GM19467 (cell line): ENCODE measurements at regions not wholly inside any gene's neighbourhood (a gene's known extent, or its start where the extent isn't known, plus 50 kb on each side); places are given as distances from the start of the nearest gene placed in this dataset.
"Not testable (repeated sequence)": the region's sequence is repeated elsewhere in the genome, so short reads cannot be mapped to it uniquely, and the experiment has no call there.

ENCODE experiments used
- ATAC-seq: cut with Tn5 transposase; IDR thresholded peaks from one replicate; pipeline ENCODE4 v1.9.1; 2021; ENCODE audit warnings: mild to moderate bottlenecking, moderate library complexity; ENCODE audit not compliant: unreplicated experiment

DNA sequence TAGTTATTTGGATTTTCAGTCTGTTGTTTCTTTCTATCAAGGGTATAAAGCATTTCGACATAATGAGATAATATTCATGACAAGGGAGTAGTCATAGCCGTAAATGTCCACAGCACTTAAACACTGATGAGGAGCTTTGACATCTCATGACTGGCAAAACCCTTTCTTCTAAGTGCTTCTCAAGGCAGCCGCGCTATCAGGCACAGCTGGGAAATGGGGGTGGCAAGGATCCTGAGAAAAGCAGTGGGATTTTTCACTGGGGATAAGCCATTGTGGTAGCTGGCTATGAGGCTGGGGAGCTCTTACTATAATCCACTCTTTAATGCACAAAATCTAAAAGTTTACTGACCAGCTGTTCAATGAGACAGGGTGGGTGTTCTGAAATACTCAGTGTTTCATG lies 493.2 kb upstream of the KLF6 start:
- ATAC-seq: no peak

- no peak for ATAC-seq
Observed at GRCh38 chr10:4276151-4276550, 491.1 kb upstream of the KLF6 start.

DNA sequence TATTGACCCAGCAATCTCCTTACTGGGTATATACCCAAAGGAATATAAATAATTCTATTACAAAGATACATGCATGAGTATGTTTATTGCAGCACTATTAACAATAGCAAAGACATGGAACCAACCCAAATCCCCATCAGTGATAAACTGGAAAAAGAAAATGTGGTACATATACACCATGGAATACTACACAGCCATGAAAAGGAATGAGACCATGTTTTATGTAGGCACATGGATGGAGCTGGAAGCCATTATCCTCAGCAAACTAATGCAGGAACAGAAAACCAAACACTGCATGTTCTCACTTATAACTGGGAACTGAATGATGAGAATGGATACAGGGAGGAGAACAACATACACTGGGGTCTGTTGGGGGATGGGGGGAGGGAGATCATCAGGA lies 489.7 kb upstream of the KLF6 start:
- not testable (repeated sequence) for ATAC-seq

- ATAC-seq: no peak
Observed at GRCh38 chr10:4271193-4271592, 486.2 kb upstream of the KLF6 start.

- no peak for ATAC-seq
Observed at GRCh38 chr10:4270116-4270515, 485.1 kb upstream of the KLF6 start.

DNA sequence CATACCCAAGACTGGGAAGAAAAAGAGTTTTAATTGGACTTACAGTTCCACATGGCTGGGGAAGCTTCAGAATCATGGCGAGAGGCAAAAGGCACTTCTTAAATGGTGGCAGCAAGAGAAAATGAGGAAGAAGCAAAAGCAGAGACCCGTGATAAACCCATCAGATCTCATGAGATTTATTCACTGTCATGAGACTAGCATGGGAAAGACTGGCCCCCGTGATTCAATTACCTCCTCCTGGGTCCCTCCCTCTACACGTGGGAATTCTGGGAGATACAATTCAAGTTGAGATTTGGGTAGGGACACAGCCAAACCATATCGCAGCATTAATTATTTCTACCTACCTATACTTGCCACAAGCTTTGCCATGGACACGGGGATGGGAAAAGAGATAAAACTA lies 483.5 kb upstream of the KLF6 start:
- not testable (repeated sequence) for ATAC-seq

DNA sequence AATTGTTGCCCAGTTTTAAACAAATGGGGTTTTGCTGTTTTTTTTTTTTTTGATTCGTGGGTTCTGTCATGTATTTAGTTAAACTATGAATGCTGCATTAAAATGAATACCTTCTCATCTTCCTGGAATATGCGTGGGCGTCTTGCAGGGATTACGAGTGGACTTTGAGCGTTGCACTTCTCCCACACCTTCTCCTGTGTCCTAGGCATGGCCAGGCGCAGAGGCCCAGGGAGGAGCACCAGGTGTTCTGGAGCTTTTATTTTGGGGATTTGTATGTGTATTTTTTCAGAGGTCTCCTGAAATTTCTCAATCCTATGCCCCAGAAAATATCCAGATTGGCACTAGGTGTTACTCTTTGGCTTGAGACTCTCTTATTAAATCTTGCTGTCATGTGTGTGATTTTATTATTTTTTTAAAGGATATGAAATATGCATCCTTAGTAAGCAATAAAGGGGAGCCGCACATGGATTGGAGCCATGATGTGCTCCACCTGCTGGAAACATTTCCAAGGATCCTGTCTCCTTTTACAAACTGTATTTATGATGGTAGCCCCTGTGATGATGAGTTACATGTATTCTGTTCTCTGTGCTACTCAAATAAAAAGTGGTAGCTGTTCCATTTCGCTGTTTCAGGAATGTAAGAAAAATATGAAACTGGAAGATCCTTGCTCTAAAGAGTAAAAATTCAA lies 482.2 kb upstream of the KLF6 start:
- ATAC-seq: no peak

DNA sequence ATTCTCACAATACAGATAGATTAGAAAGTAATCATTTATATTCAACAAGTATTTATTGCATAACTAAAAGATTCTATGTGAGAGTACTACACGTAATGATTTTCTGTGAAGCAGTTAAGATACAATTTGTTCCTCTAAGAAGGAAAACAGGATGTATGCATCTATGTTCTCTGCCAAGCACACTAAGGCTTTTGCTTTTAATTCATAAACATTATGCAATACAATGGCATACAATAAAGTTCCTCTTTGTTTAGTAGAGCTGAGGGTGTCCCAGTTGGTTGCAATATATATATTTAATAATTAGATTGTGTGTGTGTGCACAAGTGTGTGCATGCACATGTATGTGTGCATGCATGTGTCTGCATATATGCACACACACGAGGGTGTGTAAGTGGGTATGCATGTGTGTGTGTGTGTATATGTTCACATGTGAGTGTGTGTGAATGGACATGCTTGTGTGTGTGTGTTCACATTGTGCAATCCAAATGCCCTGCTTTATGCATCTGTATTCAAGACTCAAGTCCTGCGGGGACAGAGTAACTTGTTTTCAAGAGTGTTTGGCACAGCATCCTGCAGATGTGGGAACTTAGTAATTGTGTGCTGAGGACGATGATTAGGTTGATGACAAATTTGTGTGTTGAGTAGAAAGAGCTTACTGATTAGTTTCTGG lies 481.5 kb upstream of the KLF6 start:
- no peak for ATAC-seq

DNA sequence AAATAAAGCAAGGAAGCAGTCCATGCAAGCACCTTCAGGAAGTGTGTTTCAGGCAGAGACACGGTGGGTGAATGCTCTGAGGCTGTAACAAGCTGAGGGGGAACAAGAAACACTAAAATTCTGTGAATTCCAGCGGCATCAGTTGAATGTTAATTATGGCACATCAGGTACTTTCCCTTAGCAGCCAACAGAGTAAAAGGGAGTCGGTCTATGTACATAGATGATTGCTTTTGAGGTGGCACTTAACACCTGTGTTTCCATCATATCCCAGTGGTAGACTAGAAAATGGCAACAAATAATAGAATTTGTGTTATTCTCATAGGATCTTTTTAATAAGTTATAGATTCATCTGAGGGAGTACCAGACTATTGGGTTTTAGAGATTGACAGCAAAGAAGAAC lies 481.0 kb upstream of the KLF6 start:
- no peak for ATAC-seq

DNA sequence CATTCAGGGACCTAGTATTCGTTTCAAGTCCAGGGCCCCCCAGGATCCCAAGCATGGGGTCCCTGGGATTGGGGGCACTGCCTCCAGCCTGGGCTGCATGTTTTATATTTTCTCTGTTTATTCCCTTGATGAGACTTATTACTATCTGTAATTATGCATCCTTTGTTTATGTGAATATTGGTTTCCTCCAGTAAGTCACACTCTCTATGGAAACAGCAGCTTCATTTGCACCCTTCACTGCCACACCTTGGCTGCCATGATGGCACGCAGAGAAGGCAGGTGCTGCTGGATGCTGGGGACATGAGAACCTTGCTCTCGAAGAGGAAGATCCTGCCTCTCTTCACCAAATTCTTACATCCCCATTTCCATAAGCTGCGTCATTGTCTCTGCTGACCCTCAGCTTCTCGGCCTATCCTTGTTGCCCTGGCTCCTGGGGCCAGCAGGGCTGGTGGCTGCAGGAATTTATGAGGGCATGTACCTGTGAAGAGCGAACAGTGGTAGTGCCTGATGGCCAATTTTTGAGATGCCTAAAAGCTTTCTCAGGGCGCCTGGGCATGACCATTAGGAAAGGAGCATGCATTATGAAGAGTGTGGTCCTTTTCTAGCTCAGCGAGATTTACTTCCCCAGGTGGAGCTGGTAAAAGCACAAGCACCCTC lies 479.3 kb upstream of the KLF6 start:
- no peak for ATAC-seq

DNA sequence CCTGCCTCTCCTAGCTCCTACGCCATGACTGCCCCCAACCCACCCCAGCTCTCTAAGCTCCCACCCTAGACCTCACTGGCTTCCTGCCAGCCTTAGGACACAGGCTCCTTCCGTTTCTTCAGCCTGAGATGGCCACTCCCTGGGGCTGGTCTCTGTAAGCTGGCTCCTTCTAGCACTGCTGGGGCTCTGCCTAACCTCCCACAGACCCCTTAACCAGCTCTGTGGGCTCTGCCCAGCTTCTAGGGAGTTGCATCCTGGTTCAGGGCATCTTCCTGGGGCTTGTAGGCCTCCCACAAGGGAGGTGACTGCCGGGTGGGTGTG lies 478.6 kb upstream of the KLF6 start:
- no peak for ATAC-seq

GRCh38 chr10:4262870-4263600 lies 478.0 kb upstream of the KLF6 start:
- no peak for ATAC-seq

DNA sequence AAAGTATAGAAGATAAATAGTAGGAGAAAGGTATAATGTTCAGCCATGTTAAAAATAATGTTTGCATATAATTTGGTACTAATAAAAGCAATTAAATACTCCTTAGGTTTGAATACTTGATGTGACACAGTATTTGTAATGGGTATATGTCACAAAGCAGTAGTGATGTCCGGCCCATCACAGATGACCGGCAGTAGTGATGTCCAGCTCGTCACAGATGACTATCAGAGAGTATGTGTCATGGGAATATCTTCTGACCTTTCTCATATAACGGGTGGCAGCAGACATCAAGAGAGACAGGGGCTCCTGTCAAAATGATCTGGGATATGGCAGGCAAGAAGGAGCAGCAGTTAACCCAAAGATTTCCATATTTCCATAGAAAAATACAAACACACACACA lies 477.4 kb upstream of the KLF6 start:
- no peak for ATAC-seq

DNA sequence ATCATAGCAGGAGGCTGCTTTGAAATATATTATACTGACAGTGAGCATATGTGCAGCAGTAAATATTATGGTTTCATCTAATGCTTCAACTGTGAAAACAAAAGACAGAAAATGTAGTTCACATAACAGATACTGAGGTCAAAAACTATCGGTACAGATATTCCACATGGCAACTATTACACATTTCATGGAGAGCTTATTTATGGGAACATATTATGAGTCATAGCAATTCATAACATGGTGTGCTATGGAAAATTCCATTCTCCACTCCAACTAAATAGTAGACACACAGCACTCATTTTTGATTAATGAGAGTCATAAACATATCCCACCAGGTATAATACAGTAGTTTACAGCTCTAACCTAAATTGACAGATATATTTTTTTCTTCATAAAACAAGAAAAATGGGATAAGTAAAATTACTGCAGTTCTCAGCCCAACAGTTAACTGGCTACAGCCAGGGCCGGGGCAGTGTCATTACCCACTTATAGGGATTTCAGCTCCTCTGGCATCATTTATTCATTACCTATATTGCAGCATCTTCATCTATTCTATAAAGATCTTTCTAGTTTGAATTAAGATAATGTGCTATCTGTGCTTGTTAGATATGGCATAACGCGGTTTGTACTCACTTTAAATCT lies 475.6 kb upstream of the KLF6 start:
- no peak for ATAC-seq

DNA sequence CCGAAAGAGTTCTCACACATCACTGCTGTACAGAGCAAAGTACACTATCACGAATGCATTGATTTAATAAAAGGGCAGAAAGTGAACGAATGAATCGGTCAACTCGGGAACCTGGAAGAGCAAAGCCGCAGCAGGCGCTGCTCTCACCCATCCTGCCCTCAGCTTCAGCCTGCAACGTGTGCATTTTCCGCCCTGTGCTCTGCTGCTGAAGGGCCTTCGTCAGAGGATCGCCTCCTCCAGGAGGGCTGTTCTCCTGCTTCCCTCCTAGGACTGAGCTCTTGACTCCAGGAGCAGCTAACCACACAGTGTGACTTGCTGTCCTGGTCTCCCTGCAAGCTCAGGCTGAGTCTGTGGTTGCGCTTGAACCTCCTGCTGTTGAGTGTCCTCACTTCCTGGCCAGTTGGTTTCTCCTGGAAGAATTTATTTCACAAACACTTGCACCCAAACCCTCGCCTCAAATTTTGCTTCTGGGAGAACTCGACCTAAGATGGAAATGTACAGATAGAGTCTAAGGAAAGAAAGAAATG lies 473.0 kb upstream of the KLF6 start:
- ATAC-seq: no peak

GRCh38 chr10:4256971-4257370 lies 472.0 kb upstream of the KLF6 start:
- no peak for ATAC-seq

DNA sequence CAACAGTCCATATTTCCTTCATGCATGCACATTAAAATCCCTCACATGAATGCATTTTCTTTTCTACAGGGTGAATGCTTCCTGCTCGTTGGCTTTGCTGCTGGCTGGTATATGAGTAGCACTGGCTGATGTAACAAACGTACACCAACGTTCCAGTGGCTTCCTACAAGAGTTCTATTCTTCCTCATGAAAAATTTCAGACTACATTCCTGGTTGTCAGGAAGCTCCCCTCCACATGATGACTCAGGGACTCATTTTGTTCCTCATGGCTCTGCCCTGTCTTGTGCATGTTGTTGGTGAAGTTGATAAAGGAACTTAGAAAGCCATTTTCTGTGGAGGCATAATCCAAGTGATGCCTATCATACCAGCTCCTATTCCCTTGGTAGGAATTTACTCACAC lies 470.7 kb upstream of the KLF6 start:
- no peak for ATAC-seq

GRCh38 chr10:4254101-4254994 lies 469.3 kb upstream of the KLF6 start:
- ATAC-seq: no peak

DNA sequence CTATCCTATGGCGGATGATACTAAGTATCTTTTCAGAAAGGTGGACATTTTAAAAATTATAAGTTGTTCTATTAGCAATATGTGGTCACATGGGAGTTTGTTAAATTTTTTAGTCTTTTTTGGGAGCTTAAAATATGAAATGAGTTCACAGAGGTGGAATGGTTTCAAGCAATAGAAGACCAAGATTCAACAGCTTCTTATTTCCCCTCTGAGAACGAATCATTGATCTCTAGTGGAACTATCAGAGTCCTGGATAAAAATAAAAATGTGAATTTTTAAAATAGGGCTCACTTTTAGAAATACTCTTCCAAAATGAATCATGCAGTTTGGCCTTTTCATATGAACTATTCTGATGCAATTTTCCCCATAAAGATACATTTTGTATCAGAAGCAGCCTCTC lies 467.7 kb upstream of the KLF6 start:
- no peak for ATAC-seq

DNA sequence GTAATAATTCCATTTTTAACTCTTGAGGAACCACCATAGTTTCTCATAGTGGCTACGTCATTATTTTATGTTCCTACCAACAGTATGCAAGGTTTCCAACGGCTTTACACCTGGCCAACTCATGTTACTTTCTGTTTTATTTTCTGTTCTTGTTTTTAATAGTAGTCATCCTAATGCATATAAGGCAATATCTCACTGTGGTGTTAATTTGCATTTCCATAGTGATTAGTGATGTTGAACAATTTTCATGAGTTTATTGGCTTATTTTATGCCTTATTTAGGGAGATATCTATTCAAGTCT lies 465.5 kb upstream of the KLF6 start:
- peak; percentile 84 for ATAC-seq
